ENCODE measurements at regions not wholly inside any gene's neighbourhood (a gene's known extent, or its start where the extent isn't known, plus 50 kb on each side); places are given as distances from the start of the nearest gene placed in this dataset.
A peak's percentile ranks its signal among the peaks of the same experiment; 100 is the strongest.

- 59% methylated on average over 11 of the region's 11 CpGs for WGBS (ENCODE audit: low lambda C conversion rate, missing lambda C conversion rate)
- peak; percentile 74 for DNase-seq (ENCODE audit: low spot score)
- Histone ChIP-seq H3K9me2 (replicated peaks; ENCODE audit: insufficient read depth) (no peaks in the 10 kb centered on the region), H3K79me2 (no peaks in the 10 kb centered on the region), H4K20me1 (ENCODE audit: insufficient read depth, poor library complexity, severe bottlenecking) (no peaks in the 10 kb centered on the region), H3K36me3 (replicated peaks; ENCODE audit: insufficient read depth, low read depth) (no peaks in the 10 kb centered on the region), H3K4me2 (no peak overlapping the region), H3K4me3 (no peak overlapping the region), H3K27me3 (no peaks in the 10 kb centered on the region), H3K9me3 (ENCODE audit: low read depth) (no peaks in the 10 kb centered on the region), H3K27ac (no peak overlapping the region), H3K4me1 (ENCODE audit: insufficient read depth) (no peaks in the 10 kb centered on the region), H2AFZ (no peak overlapping the region)
- peak; percentile 57 for TF ChIP-seq CTCF (IDR thresholded peaks at IDR 0.05; ENCODE audit: poor library complexity)
- TF ChIP-seq EZH2phosphoT487 (IDR thresholded peaks at IDR 0.05; ENCODE audit: low read depth, severe bottlenecking, unreplicated experiment): no peak
- no peak for TF ChIP-seq EZH2 (IDR thresholded peaks at IDR 0.05; ENCODE audit: borderline replicate concordance)
Observed at GRCh38 chr2:226215902-226216503, 583.6 kb downstream of the IRS1 start.

- H3K27ac ChIP-seq: no peak overlapping the region
- no peak overlapping the region for H3K4me3 ChIP-seq
- no peaks in the 10 kb centered on the region for H3K9me2 ChIP-seq (replicated peaks; ENCODE audit: insufficient read depth)
- no peaks in the 10 kb centered on the region for H3K9me3 ChIP-seq (ENCODE audit: low read depth)
- H4K20me1 ChIP-seq (ENCODE audit: insufficient read depth, poor library complexity, severe bottlenecking): no peaks in the 10 kb centered on the region
- no peaks in the 10 kb centered on the region for H3K27me3 ChIP-seq
- DNase-seq (ENCODE audit: low spot score): no peak
- 75% methylated on average over 4 of the region's 4 CpGs for WGBS (ENCODE audit: low lambda C conversion rate, missing lambda C conversion rate)
- no peaks in the 10 kb centered on the region for H3K4me1 ChIP-seq (ENCODE audit: insufficient read depth)
- no peaks in the 10 kb centered on the region for H3K36me3 ChIP-seq (replicated peaks; ENCODE audit: insufficient read depth, low read depth)
- no peak overlapping the region for H2AFZ ChIP-seq
- TF ChIP-seq EZH2phosphoT487 (IDR thresholded peaks at IDR 0.05; ENCODE audit: low read depth, severe bottlenecking, unreplicated experiment): no peak
- no peak for TF ChIP-seq EZH2 (IDR thresholded peaks at IDR 0.05; ENCODE audit: borderline replicate concordance)
- no peak for TF ChIP-seq CTCF (IDR thresholded peaks at IDR 0.05; ENCODE audit: poor library complexity)
- no peak overlapping the region for H3K4me2 ChIP-seq
- H3K79me2 ChIP-seq: no peaks in the 10 kb centered on the region
Observed at GRCh38 chr2:226213717-226214116, 585.9 kb downstream of the IRS1 start.

GRCh38 chr2:226211439-226211838, 588.2 kb downstream of the IRS1 start:
- no peaks in the 10 kb centered on the region for H3K9me2 ChIP-seq (replicated peaks; ENCODE audit: insufficient read depth)
- DNase-seq (ENCODE audit: low spot score): no peak
- H3K4me2 ChIP-seq: no peak overlapping the region
- H3K4me3 ChIP-seq: no peak overlapping the region
- no peak for TF ChIP-seq CTCF (IDR thresholded peaks at IDR 0.05; ENCODE audit: poor library complexity)
- no peak for TF ChIP-seq EZH2phosphoT487 (IDR thresholded peaks at IDR 0.05; ENCODE audit: low read depth, severe bottlenecking, unreplicated experiment)
- no peak for TF ChIP-seq EZH2 (IDR thresholded peaks at IDR 0.05; ENCODE audit: borderline replicate concordance)
- H4K20me1 ChIP-seq (ENCODE audit: insufficient read depth, poor library complexity, severe bottlenecking): no peaks in the 10 kb centered on the region
- no peaks in the 10 kb centered on the region for H3K4me1 ChIP-seq (ENCODE audit: insufficient read depth)
- H3K79me2 ChIP-seq: no peaks in the 10 kb centered on the region
- H3K36me3 ChIP-seq (replicated peaks; ENCODE audit: insufficient read depth, low read depth): no peaks in the 10 kb centered on the region
- H3K27me3 ChIP-seq: no peaks in the 10 kb centered on the region
- no peak overlapping the region for H2AFZ ChIP-seq
- H3K27ac ChIP-seq: no peak overlapping the region
- 87% methylated on average over 1 of the region's 1 CpG for whole genome bisulfite sequencing (ENCODE audit: low lambda C conversion rate, missing lambda C conversion rate)
- H3K9me3 ChIP-seq (ENCODE audit: low read depth): no peaks in the 10 kb centered on the region

Data from hepatocyte (in vitro differentiated cells).